GM12878 (cell line): ENCODE measurements at regions not wholly inside any gene's neighbourhood (a gene's known extent, or its start where the extent isn't known, plus 50 kb on each side); places are given as distances from the start of the nearest gene placed in this dataset.

ENCODE experiments used
- KDM1A ChIP-seq: fragments of 200-600 bp; sonication (generic); IDR thresholded peaks from 2 replicates; pipeline ENCODE4 v1.6.1; 2016; ENCODE audit warnings: borderline replicate concordance
- NFYB ChIP-seq: IDR thresholded peaks from 2 replicates; pipeline ENCODE4 v1.6.1; 2011; ENCODE audit warnings: low read depth, mild to moderate bottlenecking, low read length, improper control_type of control experiment, moderate library complexity; ENCODE audit not compliant: insufficient read depth
- POLR2A ChIP-seq: IDR thresholded peaks from 2 replicates; pipeline ENCODE4 v1.6.1; 2011; ENCODE audit warnings: low read depth, mild to moderate bottlenecking, low read length
- SPI1 ChIP-seq: IDR thresholded peaks from 2 replicates; pipeline ENCODE4 v1.6.1; 2011; ENCODE audit warnings: low read depth, mild to moderate bottlenecking, low read length, moderate library complexity, borderline replicate concordance; ENCODE audit not compliant: insufficient read depth
- ZNF217 ChIP-seq: fragments of 450-650 bp; IDR thresholded peaks from 2 replicates; pipeline ENCODE4 v1.6.1; 2017; ENCODE audit warnings: antibody characterized with exemption, mild to moderate bottlenecking
- TF ChIP-seq, protein P1 (sequence below), 3 experiments: IDR thresholded peaks in 2 of 3; conservative IDR thresholded peaks in 1 of 3; 2 replicates each; pipeline ENCODE4 v1.5.1; 2011; ENCODE audit warnings: low read depth in 3 of 3, low read length in 3 of 3, mild to moderate bottlenecking in 3 of 3, control low read depth in 2 of 3, moderate library complexity in 2 of 3, inconsistent platforms in 1 of 3, mixed read lengths in 1 of 3; ENCODE audit not compliant: control insufficient read depth in 2 of 3, insufficient read depth in 1 of 3; ENCODE audit errors: extremely low read depth in 1 of 3

DNA sequence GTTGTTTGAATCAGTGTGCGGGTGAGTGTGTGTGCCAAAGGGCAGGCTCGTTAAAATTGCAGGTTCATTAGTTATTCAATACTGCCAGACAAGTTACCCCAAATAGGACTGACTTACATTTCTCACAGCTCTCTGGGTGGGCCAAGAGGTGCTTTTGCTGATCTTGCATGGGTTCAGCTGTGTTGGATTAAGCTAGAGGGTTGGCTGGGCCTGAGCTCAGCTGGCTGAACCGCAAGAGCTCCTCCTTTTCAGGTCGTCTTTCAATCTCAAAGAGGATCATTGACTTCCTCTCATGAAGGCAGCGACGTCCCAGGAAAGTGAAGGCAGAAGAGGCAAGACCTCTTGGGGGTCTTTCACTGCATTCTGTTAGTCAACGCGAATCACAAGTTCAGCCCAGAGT is 343.3 kb upstream of the FRG1 start:
- TF ChIP-seq SPI1 (no peak), ZNF217 (no peak), KDM1A (no peak), POLR2A (no peak), NFYB (no peak)
- TF ChIP-seq, protein P1, sequence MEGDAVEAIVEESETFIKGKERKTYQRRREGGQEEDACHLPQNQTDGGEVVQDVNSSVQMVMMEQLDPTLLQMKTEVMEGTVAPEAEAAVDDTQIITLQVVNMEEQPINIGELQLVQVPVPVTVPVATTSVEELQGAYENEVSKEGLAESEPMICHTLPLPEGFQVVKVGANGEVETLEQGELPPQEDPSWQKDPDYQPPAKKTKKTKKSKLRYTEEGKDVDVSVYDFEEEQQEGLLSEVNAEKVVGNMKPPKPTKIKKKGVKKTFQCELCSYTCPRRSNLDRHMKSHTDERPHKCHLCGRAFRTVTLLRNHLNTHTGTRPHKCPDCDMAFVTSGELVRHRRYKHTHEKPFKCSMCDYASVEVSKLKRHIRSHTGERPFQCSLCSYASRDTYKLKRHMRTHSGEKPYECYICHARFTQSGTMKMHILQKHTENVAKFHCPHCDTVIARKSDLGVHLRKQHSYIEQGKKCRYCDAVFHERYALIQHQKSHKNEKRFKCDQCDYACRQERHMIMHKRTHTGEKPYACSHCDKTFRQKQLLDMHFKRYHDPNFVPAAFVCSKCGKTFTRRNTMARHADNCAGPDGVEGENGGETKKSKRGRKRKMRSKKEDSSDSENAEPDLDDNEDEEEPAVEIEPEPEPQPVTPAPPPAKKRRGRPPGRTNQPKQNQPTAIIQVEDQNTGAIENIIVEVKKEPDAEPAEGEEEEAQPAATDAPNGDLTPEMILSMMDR (IDR thresholded peaks at IDR 0.05 in 2 of 3, conservative IDR thresholded peaks at IDR 0.05 in 1 of 3; ENCODE audit: control insufficient read depth in 2 of 3, extremely low read depth in 1 of 3, insufficient read depth in 1 of 3, low read depth in 3 of 3, low read length in 3 of 3) = no peak
